ENCODE measurements at regions not wholly inside any gene's neighbourhood (a gene's known extent, or its start where the extent isn't known, plus 50 kb on each side); places are given as distances from the start of the nearest gene placed in this dataset.

GRCh38 chr11:95498722-95499425 lies 267.9 kb upstream of the SESN3 start:
- H3K27ac ChIP-seq: no peak overlapping the region
- no peak for DNase-seq
- H3K9ac ChIP-seq (ENCODE audit: low read depth in 2 of 2, low read length in 2 of 2): no peak overlapping the region
- no peaks in the 10 kb centered on the region for H3K9me3 ChIP-seq
- H3K4me1 ChIP-seq: no peaks in the 10 kb centered on the region
- intact Hi-C loops (cut with DNase I): no loop called here
- no peak for TF ChIP-seq CTCF (IDR thresholded peaks at IDR 0.05)
- no peaks in the 10 kb centered on the region for H3K36me3 ChIP-seq
- H3K27me3 ChIP-seq: no peaks in the 10 kb centered on the region
- no peak overlapping the region for H3K4me3 ChIP-seq

- H3K4me1 ChIP-seq: no peaks in the 10 kb centered on the region
- TF ChIP-seq CTCF (IDR thresholded peaks at IDR 0.05): no peak
- no peak overlapping the region for H3K27ac ChIP-seq
- H3K9me3 ChIP-seq: no peaks in the 10 kb centered on the region
- no peak for DNase-seq
- H3K4me3 ChIP-seq: no peak overlapping the region
- no peaks in the 10 kb centered on the region for H3K27me3 ChIP-seq
- no peaks in the 10 kb centered on the region for H3K36me3 ChIP-seq
- intact Hi-C loops (cut with DNase I): no loop called here
- no peak overlapping the region for H3K9ac ChIP-seq (ENCODE audit: low read depth in 2 of 2, low read length in 2 of 2)
Observed at GRCh38 chr11:95496901-95497300, 265.9 kb upstream of the SESN3 start.

GRCh38 chr11:95495706-95496105 lies 264.7 kb upstream of the SESN3 start:
- H3K4me1 ChIP-seq: no peaks in the 10 kb centered on the region

GRCh38 chr11:95494856-95495255 lies 263.9 kb upstream of the SESN3 start:
- TF ChIP-seq CTCF (IDR thresholded peaks at IDR 0.05): no peak
- H3K4me1 ChIP-seq: no peaks in the 10 kb centered on the region
- no peaks in the 10 kb centered on the region for H3K9me3 ChIP-seq
- H3K27me3 ChIP-seq: no peaks in the 10 kb centered on the region
- intact Hi-C loops (cut with DNase I): no loop called here
- H3K27ac ChIP-seq: no peak overlapping the region
- no peak overlapping the region for H3K4me3 ChIP-seq
- no peak overlapping the region for H3K9ac ChIP-seq (ENCODE audit: low read depth in 2 of 2, low read length in 2 of 2)
- no peaks in the 10 kb centered on the region for H3K36me3 ChIP-seq
- DNase-seq: no peak

More at GRCh38 chr11:95495706-95496105, 264.7 kb upstream of the SESN3 start:
- Histone ChIP-seq H3K27ac (no peak overlapping the region), H3K27me3 (no peaks in the 10 kb centered on the region), H3K9me3 (no peaks in the 10 kb centered on the region), H3K9ac (ENCODE audit: low read depth in 2 of 2, low read length in 2 of 2) (no peak overlapping the region), H3K36me3 (no peaks in the 10 kb centered on the region), H3K4me3 (no peak overlapping the region)
- intact Hi-C loops (cut with DNase I): no loop called here
- no peak for DNase-seq
- TF ChIP-seq CTCF (IDR thresholded peaks at IDR 0.05): no peak

DNA sequence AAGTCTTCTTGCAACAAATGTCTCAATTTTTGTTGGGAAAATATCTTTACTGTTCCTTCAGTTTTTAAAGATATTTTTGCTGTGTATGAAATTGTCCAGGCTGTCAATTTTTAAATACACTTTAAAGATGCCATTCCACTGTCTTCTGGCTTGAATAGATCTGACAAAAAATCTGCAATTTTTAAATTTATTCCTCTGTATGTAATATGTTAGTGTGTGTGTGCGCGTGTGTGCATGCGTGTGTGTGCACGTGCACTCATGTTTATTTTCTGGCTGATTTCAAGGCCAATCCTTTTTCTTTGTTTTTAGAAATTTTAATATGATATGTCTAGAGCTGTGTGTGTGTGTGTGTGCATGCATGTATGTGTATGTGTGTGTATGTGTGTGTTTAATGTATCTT lies 263.2 kb upstream of the SESN3 start:
- no peak for DNase-seq
- Histone ChIP-seq H3K4me3 (no peak overlapping the region), H3K9me3 (no peaks in the 10 kb centered on the region), H3K4me1 (no peaks in the 10 kb centered on the region), H3K36me3 (no peaks in the 10 kb centered on the region), H3K27me3 (no peaks in the 10 kb centered on the region), H3K27ac (no peak overlapping the region), H3K9ac (ENCODE audit: low read depth in 2 of 2, low read length in 2 of 2) (no peak overlapping the region)
- intact Hi-C loops (cut with DNase I): no loop called here
- TF ChIP-seq CTCF (IDR thresholded peaks at IDR 0.05): no peak

Measured in colonic mucosa (tissue), 4 donors.